Aorta (tissue), 5 donors: ENCODE measurements at regions not wholly inside any gene's neighbourhood (a gene's known extent, or its start where the extent isn't known, plus 50 kb on each side); places are given as distances from the start of the nearest gene placed in this dataset.

Source experiments
- ATAC-seq: fragments of 200-7000 bp; cut with Tn5 transposase; one replicate; pipeline ENCODE4 v1.9.1; 2022; ENCODE audit warnings: moderate library complexity; ENCODE audit not compliant: low FRiP score
- DNase-seq, 2 donors: peaks; one replicate each; pipeline ENCODE4 v3.0.0-alpha.2; 2020
- H3K27ac ChIP-seq, 2 donors: one replicate each; pipeline ENCODE4 v1.5.1; 2013; ENCODE audit warnings: low read length in 2 of 2, mild to moderate bottlenecking in 2 of 2, moderate library complexity in 2 of 2, control low read depth in 1 of 2, inconsistent platforms in 1 of 2, low read depth in 1 of 2
- H3K27me3 ChIP-seq, 2 donors: one replicate each; pipeline ENCODE4 v1.6.1; 2013; ENCODE audit warnings: control low read depth in 1 of 2, low read length in 1 of 2, mild to moderate bottlenecking in 1 of 2, moderate library complexity in 1 of 2; ENCODE audit not compliant: insufficient read depth in 2 of 2, control insufficient read depth in 1 of 2
- H3K36me3 ChIP-seq, 2 donors: one replicate each; pipeline ENCODE4 v1.6.1; 2013; ENCODE audit warnings: control low read depth in 1 of 2, low read length in 1 of 2, mild to moderate bottlenecking in 1 of 2; ENCODE audit not compliant: insufficient read depth in 2 of 2, control insufficient read depth in 1 of 2
- H3K4me1 ChIP-seq, 2 donors: one replicate each; pipeline ENCODE4 v1.6.1; 2013; ENCODE audit warnings: low read length in 2 of 2, control low read depth in 1 of 2, mild to moderate bottlenecking in 1 of 2, moderate library complexity in 1 of 2; ENCODE audit not compliant: insufficient read depth in 2 of 2, control insufficient read depth in 1 of 2
- H3K4me3 ChIP-seq, 2 donors: one replicate each; pipeline ENCODE4 v1.5.1; 2013; ENCODE audit warnings: low read length in 2 of 2, control low read depth in 1 of 2, mild to moderate bottlenecking in 1 of 2
- H3K9me3 ChIP-seq: one replicate; pipeline ENCODE4 v1.6.1; 2013; ENCODE audit warnings: mild to moderate bottlenecking, low read length; ENCODE audit not compliant: control insufficient read depth
- WGBS, 2 donors: extraction: QIAGEN DNeasy Blood & Tissue Kit; methylation state at CpG; one replicate each; pipeline ENCODE4 v1.1.7; 2013; 5-methylcytosine and 5-hydroxymethylcytosine counted together
- intact Hi-C, 2 donors: fragments of 100-400 bp; cut with DNase I; formaldehyde crosslinking; loops; one replicate each; pipeline versions ENCODE4 v1.14.2 to v1.15.0; 2022
- donor health status: healthy with polysubstance abuse.
- donor health status: Bipolar disorder and iron deficiency.
- donor health status: DM: no; HTN: no; CAD: no.
- donor health status: DM: no; HTN: no; CAD: no.
- donor health status: DM: yes; HTN: yes; CAD: no.

DNA sequence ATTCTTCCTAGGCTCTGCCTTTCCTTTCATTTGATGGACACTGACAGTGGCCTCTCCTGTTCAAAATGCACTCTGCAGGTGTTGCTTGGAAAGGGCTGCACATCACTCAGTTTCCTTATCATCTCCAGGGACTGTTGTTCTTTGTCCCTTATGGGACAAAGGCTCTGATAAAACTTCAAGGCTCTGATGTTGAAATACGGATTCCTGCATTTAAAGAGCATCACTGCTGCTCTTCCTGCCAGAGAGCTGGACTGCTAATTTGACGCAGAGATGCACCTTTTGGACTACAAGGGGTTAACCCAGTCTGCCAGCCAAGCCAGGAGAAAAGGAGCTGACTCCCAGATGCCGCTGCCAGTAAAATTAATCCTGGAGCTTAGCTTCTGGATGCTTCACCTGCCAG, 952.1 kb downstream of the DIAPH3 start:
- no peaks in the 10 kb centered on the region for H3K36me3 ChIP-seq
- WGBS, 2 donors: 68 to 70% methylated on average over 3 of the region's 3 CpGs
- no peak for ATAC-seq
- H3K27ac ChIP-seq: no peak overlapping the region
- DNase-seq: no peak
- no peak overlapping the region for H3K4me3 ChIP-seq
- H3K27me3 ChIP-seq: peaks cover 0 to 1% of the 10 kb centered on the region in 2 donors
- H3K9me3 ChIP-seq: no peaks in the 10 kb centered on the region
- no peaks in the 10 kb centered on the region for H3K4me1 ChIP-seq
- intact Hi-C loops: no loop called here

DNA sequence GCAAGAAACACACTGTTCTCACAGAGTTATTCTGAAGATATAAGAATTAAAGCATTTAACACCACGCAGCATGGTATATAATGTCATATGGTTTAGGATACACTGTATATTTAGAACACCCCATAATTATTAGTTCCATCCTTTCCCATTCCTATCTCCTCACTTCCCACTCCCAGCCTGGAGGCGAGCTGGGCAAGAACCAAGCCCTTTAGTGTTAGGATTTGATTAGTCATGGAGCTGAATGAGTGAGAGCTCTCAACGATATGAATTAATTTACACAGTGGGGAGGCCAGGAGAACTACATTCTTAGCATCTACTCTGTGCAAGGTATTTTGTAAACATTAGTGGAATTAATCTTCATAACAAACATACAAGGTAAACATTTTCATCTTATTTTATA, 934.3 kb downstream of the DIAPH3 start:
- no peaks in the 10 kb centered on the region for H3K36me3 ChIP-seq
- H3K9me3 ChIP-seq: no peaks in the 10 kb centered on the region
- no peak for ATAC-seq
- no peaks in the 10 kb centered on the region for H3K4me1 ChIP-seq
- intact Hi-C loops: no loop called here
- H3K27me3 ChIP-seq: no peaks in the 10 kb centered on the region
- no peak overlapping the region for H3K4me3 ChIP-seq
- H3K27ac ChIP-seq: no peak overlapping the region
- 71 to 81% methylated on average over 3 of the region's 3 CpGs for WGBS, 2 donors
- no peak for DNase-seq

GRCh38 chr13:59229861-59230260, 933.9 kb downstream of the DIAPH3 start:
- DNase-seq (no peak), ATAC-seq (no peak)
- no peaks in the 10 kb centered on the region for H3K9me3 ChIP-seq
- no peaks in the 10 kb centered on the region for H3K27me3 ChIP-seq
- H3K36me3 ChIP-seq: no peaks in the 10 kb centered on the region
- H3K4me1 ChIP-seq: no peaks in the 10 kb centered on the region
- H3K4me3 ChIP-seq: no peak overlapping the region
- WGBS, 2 donors: 78 to 80% methylated on average over 4 of the region's 4 CpGs
- intact Hi-C loops: no loop called here
- no peak overlapping the region for H3K27ac ChIP-seq

DNA sequence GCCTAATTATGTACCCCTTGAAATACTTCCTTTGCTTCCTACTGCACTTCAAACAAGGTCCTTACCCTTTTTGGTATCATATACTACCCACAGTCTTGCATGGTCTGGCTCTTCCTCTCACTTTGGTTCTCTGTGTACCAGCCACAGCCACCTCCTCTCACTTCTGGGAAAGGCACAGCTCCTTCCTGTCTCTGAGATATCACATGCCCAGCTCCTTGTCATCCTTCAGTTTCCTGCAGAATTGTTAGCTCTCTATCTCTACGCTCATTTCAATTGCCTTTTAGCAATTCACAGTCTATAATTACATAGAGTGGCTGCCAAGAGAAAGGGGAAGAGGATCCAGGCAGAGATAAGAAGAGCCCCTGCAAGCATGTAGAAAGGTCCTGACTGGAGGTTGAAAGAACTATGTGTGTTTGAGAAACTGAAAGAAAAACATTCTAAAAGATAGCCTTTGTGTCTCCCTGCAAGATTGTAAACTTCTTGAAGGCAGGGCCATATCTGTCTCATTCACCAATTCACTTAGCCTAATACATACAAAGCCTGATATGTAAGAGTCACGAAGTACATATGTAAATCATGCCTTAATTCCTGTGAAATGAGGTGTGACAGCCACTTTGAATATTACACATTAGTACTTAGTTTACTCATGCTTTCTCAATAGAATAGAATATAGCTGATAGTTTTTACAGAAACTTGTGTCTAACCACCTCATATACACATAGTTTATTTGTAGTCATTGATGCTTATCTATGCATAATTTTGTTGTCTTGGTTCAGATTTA, 933.1 kb downstream of the DIAPH3 start:
- DNase-seq (no peak), ATAC-seq (no peak)
- no peak overlapping the region for H3K4me3 ChIP-seq
- no peaks in the 10 kb centered on the region for H3K9me3 ChIP-seq
- no peaks in the 10 kb centered on the region for H3K36me3 ChIP-seq
- H3K27ac ChIP-seq: no peak overlapping the region
- intact Hi-C loops: no loop called here
- WGBS, 2 donors: 58 to 87% methylated on average over 2 of the region's 2 CpGs
- H3K4me1 ChIP-seq: no peaks in the 10 kb centered on the region
- H3K27me3 ChIP-seq: no peaks in the 10 kb centered on the region

GRCh38 chr13:59236309-59236919, 927.3 kb downstream of the DIAPH3 start:
- intact Hi-C loops: no loop called here
- WGBS, 2 donors: 63 to 71% methylated on average over 5 of the region's 5 CpGs
- no peaks in the 10 kb centered on the region for H3K9me3 ChIP-seq
- no peaks in the 10 kb centered on the region for H3K36me3 ChIP-seq
- no peak overlapping the region for H3K27ac ChIP-seq
- ATAC-seq (no peak), DNase-seq (no peak)
- H3K4me3 ChIP-seq: no peak overlapping the region
- no peaks in the 10 kb centered on the region for H3K4me1 ChIP-seq
- no peaks in the 10 kb centered on the region for H3K27me3 ChIP-seq

- DNase-seq: no peak
- no peak for ATAC-seq
- H3K9me3 ChIP-seq: no peaks in the 10 kb centered on the region
Observed at GRCh38 chr13:59236944-59237343, 926.8 kb downstream of the DIAPH3 start.

DNA sequence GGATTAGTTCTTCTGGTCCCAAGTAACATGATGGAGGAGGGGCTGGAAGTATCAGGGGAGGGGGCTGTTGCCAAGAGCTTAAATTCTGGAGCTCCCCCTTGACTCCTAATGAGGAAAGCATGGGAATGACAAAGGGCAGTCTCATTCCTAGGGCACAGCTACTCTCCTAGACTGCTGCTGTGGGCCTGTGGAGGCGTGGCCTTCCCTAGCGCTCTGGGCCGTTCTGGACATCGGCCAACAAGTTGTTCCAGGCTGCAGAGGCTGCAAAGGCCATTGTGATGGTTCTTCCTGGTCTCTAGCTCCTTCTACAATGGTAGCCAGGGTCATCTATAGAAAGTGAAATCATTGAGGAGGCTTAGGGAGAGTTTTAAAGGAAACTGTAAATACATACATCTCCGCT, 916.6 kb downstream of the DIAPH3 start:
- Histone ChIP-seq H3K4me1 (no peaks in the 10 kb centered on the region), H3K27me3 (no peaks in the 10 kb centered on the region), H3K36me3 (no peaks in the 10 kb centered on the region), H3K9me3 (no peaks in the 10 kb centered on the region), H3K4me3 (no peak overlapping the region), H3K27ac (no peak overlapping the region)
- ATAC-seq (no peak), DNase-seq (no peak)
- whole genome bisulfite sequencing, 2 donors: 67 to 70% methylated on average over 5 of the region's 5 CpGs
- intact Hi-C loops: no loop called here

More at GRCh38 chr13:59236944-59237343, 926.8 kb downstream of the DIAPH3 start:
- Histone ChIP-seq H3K4me1 (no peaks in the 10 kb centered on the region), H3K36me3 (no peaks in the 10 kb centered on the region), H3K27ac (no peak overlapping the region), H3K4me3 (no peak overlapping the region), H3K27me3 (no peaks in the 10 kb centered on the region)
- WGBS, 2 donors: 78 to 86% methylated on average over 1 of the region's 1 CpG
- intact Hi-C loops: no loop called here

DNA sequence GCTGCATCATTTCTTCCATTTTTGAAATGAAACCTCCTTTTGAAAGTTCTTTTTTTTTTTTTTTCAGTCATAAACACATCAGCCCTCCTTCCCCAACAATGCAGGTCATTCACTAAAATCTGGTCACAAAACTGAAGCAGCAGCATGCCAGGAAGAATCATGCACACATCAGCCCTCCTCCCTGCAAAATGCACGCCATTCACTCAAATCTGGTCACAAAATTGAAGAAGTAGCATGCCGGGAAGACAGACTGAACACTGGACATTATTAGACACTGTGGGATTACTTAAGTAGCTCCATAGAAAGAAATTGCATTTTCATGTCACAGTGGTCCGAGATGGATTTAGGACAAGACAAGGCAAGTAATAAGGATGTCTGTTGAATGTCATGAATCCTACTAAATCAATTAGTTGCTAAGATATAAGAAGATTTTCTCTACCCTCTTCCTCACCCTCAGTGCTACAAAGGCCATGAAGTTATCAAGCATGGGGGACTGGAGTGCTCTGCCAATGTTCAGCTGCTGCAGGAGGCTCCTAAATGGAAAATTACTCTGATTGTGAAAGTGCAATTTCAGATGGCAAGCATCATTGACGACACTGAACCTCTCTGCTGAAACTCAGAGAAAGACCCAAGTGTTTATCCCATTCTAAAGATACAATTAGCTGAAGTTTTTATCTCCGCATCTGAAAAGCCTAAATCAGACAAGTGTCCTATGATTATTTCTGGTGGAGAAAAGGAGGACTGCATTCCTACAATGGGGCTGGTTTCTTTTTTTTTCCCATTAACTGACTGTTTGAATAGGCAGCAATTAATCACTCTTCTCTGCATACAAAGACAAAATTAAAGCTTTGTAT, 913.2 kb downstream of the DIAPH3 start:
- WGBS, 2 donors: 71 to 83% methylated on average over 5 of the region's 5 CpGs
- Histone ChIP-seq H3K27ac (no peak overlapping the region), H3K4me3 (no peak overlapping the region), H3K27me3 (no peaks in the 10 kb centered on the region), H3K4me1 (no peaks in the 10 kb centered on the region), H3K36me3 (no peaks in the 10 kb centered on the region), H3K9me3 (no peaks in the 10 kb centered on the region)
- intact Hi-C loops: no loop called here
- no peak for DNase-seq
- ATAC-seq: no peak
